Activated CD4-positive, CD25-positive, alpha-beta regulatory T cell treated with anti-CD3 and anti-CD28 coated beads, Interleukin-2, amount 50 U/mL, for 24 hours (primary cell): ENCODE measurements at regions not wholly inside any gene's neighbourhood (a gene's known extent, or its start where the extent isn't known, plus 50 kb on each side); places are given as distances from the start of the nearest gene placed in this dataset.

ENCODE experiments used
- ATAC-seq, 2 donors: fragments of 150-1000 bp; cut with Tn5 transposase; one replicate each; pipeline ENCODE4 v1.10.0; 2021; ENCODE audit warnings: mild to moderate bottlenecking in 1 of 2, moderate library complexity in 1 of 2

DNA sequence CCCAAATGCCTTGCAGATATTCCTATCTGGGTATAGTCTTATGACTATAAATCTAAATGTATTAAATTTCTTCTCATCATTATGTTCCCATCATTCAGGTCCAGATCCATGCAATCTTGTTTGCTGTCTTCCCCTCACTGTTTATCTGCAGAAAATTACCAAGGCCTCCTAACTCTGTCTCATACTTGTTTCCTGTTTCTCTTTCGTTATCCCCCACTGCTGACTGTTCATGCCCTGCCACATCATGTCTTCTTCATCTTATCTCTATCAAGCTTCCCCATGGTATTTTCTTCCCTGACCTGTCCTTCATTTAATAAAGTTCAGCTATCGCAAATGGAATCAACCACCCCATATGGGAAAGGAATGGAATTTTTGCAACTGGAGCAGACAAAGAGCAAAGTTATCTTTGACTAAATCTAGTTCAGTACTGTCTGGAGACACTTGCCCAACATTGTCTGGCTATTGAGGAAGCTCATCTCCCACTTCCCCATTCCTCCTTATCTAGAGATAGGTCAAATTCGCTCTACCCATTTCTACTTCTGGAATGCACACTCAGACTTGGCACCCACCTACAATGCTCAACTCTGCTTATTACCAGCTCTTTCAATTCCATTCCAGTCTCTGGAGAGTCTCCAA, 1358.1 kb downstream of the EFNB2 start:
- no peak for ATAC-seq

DNA sequence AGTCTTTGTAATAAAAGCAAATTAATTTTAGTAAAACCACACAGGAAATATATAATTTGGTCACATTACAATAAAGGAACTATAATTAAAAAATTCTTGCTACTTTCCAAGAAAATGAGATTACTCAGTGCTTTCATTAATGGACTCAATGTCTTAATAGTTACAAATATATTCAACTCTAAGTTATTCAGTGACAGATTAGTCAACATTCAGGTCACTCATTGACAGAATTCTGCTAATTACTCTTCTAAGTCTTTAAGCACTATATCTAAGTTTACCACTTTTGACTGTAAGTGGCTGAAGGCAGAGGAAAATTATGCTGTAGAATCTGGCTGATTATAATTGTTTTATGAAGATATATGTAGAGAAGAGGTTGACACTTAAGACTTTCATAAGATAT, 1365.0 kb downstream of the EFNB2 start:
- no peak for ATAC-seq

DNA sequence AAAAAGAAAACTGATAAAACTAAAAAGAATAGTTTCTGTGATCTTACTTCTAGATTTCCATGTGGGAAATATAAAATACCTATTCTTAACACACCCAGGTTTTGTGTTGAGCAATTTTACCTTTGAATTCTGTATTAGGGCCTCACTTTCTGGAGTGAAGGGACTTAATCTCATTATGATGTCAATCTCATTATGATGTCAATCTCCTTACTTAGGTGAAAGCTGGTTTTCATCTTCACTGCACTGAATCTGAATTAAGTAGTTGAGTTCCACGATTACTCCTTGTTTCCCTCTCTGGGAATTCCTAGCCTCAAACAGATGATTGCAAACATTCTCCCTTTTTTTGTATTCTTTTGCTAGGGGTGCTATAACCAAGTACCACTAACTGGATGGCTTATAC, 1367.2 kb downstream of the EFNB2 start:
- ATAC-seq, result no peak

DNA sequence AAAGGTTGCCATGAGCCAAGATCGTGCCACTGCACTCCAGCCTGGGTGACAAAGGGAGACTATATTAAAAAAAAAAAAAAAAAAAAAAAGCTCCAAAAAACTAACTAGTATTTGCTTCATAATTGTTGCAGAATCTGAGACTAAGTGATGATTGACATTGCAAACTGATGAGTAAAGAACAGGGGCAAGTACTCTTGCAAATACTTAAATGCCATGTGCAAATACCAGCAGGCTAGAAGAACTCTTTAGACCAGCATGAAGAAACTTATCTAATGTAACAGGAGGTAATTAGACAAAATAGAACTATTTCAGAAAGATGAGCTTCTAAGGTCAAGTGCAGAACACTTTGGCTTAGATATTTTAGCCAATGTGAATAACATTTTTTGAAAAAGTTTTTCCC, 1368.1 kb downstream of the EFNB2 start:
- ATAC-seq, result no peak

DNA sequence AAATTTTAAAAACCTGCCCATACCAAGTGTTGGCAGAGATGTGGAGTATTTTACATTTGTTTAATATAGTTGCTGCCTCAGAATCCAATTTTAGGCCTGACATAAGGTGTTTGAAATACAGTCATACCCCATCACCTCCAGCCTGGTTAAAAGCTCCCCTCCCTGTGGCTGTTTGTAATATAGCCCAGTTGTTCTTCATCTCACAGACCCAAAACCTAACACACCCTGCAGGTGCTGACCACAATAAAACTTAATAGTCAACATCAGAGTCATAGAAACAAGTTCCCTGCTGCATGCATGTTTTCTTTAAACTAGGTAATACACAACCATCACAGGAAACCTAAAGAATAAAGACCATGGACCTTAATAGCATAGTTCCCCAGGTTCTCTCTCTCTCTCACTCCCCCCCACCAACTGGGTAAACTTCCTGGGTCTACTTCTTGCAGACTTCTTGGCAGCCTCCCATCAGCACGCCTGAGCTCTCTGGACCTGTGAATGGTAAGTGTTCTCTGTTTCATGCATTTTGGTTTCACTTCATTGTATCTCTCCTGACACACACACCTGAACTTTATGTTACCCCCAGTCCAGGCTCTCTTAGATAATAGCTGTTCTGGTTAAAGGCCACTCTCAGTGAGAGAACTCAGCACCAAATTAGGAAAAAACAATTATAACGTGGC, 1369.9 kb downstream of the EFNB2 start:
- ATAC-seq, result no peak

DNA sequence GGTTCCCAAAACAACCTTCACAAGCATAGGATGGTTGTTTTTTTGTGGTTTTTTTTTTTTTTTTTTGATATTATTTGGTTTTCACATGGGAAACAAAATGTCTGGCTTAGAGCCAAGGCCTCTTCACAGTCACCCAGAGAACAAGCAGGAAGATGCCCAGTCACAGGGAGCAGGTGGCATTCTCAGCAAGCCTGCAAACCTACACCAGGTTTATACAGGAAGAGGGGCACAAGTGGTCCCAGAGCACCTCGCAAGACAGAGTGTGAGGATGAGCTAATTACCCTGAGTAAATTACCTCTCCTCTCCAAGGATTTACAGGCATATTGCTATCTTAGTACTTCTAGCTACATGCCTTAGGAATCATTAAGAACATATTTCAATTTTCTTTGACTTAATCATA, 1375.6 kb downstream of the EFNB2 start:
- no peak for ATAC-seq

DNA sequence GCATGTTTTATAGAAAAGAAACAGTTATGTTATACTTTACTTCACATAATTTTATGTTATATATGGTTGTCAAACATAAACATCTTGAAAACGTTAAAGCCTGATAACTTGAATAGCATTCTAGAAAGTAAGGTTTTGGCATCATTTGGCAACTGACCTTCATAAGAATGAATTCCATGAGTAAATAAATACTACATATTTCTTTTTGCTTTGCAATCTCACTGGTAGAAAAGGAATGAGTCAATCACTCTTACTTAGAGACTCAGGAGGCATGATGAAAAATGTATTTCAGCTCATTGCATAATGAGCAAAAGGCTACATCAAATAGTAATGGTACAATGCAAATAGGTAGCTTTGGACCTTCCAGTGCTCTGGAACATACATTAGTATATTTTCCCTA, 1381.9 kb downstream of the EFNB2 start:
- no peak for ATAC-seq

DNA sequence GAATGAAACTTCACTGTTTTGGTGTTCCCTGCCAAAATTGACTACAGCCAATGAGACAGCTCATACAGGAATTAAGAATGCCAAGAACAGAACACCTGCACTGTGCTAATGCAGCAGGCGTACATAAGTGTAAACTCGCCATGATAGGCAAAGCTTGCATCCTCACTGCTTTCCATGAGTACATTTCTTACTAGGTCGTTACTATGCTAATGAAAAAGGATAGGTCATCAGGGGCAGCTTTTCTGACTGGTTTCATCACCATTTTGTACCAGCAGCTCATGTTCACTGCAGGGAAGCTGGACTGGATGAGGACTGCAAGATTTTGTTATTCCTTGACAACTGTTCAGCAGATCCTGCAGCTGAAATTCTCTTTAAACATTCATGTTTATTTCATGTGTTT, 1383.8 kb downstream of the EFNB2 start:
- ATAC-seq, result no peak

DNA sequence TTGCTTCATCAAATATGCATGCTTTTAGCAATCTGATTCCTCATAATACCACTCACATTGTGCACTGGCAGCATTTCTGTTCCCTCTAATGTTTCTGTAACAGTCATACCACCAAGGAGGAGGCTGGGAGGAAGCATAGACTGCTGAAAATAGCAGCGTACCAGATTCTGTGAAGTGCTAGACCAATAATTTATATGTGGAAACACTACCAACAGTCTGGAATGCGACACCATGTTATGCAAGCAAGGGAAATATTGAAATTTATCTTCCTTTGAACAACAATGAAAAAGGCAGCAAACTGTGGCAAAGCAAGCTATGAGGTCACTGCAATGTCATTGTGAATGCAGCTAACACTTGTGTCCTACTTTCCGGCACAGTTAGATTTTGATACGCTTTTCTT, 1388.0 kb downstream of the EFNB2 start:
- no peak for ATAC-seq

DNA sequence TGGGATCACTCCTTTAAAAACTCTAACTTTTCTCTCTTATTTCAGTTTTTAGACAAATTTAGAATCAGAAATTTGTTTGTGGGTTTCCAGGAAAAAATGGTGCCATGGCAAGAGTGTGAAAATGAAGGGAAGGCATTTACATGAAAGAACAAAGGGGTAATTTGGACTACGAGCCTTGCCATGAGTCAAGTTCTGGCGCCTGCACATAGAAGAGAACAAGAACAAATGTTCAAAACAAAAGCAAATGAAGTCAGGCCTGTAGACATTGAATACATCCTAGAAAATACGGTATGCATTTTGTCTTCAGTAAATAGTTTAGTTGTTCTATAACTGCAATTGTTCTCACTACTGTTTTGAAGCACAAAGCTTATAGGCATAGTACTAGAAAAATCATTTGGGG, 1390.5 kb downstream of the EFNB2 start:
- no peak for ATAC-seq

DNA sequence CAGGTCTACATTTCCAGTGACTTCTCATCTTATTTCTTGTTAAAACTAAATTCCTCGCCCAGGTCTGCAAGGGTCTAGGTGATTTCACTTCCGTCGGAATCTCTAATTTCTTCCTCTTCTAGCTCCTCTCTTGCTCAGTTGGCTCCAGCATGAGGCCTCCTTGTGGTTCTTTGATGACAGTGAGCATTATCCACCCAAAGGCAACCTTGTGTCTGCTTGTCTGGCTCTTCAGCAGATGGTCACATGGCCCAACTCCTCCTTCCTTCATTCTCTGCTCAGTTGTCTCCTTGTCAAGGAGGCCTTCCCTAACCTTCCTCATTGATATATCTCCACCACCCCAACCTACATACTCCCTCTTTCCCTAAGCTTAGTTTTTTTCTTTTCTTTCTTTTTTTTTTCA, 1391.4 kb downstream of the EFNB2 start:
- no peak for ATAC-seq

DNA sequence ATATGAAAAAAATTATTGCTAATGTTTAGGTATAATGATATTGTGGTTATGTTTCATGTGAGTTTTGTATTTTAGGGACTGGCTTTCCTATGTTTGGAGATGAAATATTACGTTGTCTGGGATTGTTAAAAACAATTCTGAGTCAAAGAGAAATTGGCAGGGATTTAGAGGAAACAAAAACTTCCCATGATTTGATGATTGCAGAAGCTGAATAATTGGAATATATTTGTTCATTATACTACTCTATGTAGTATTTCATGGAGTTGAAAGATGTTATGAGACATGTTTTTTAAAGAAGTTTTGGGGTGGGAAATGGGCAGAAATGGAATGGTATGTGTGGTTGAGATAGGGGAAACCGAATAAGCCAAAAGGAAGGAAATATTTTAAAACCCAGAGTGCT, 1392.9 kb downstream of the EFNB2 start:
- no peak for ATAC-seq

DNA sequence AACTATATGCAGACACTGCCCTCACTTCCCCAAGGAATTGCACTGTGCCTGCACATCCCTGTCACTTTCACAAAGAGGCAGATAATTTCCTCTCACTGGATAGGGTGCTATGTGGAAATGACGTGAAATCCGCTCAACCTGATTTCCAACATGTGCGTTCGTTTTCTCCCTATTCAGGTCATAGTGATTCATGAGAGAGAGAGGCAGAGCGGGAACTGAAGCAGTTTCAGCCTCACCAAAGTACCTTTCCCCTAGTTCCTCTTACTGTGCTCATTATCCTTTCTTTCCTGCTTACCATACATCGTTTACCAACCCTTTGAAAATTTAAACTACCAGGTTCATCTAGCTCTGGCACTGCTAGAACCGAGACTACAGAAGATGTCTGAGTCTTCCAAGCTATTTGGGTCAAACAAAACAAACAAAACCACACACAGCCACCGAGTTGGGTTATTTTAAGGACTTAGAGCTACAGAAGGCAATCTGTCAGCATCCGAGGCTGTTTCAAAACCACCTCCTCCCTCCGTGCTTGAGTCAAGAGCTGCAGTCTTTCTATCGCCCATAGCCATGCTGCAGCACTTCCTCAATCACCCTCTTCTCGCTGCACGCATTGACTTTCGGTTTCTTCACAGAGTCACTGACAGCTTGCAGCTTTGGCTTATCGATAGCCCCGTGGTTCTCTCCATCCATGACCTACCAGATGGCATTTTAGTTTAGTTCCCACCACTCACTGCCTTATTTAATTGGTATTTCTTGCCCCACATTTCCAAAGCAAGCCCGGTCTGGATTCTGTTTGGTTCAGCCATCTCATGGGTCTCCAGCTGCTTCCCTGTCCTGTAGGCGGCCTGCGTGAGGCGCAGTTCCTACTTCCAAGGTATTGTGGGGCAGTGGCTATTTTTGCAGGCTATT, 1395.8 kb downstream of the EFNB2 start:
- ATAC-seq, result peak; percentile 92 to 94

DNA sequence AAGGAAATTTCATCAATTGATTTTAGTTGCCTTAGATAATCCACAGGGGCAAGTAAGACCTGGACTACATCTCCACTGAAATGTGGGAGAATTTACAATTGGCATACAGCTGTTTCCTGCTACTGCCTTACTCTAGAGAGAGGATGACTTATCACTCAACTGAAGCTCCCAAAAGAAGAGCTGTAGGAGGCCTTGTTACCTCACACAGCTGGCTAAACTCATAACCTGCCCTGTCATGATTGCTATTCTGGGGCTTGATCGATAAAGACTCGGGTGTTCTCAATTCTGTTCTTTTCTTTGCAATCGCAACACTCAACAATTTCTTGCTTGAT, 1396.4 kb downstream of the EFNB2 start:
- ATAC-seq, result peak; percentile 10 to 11

DNA sequence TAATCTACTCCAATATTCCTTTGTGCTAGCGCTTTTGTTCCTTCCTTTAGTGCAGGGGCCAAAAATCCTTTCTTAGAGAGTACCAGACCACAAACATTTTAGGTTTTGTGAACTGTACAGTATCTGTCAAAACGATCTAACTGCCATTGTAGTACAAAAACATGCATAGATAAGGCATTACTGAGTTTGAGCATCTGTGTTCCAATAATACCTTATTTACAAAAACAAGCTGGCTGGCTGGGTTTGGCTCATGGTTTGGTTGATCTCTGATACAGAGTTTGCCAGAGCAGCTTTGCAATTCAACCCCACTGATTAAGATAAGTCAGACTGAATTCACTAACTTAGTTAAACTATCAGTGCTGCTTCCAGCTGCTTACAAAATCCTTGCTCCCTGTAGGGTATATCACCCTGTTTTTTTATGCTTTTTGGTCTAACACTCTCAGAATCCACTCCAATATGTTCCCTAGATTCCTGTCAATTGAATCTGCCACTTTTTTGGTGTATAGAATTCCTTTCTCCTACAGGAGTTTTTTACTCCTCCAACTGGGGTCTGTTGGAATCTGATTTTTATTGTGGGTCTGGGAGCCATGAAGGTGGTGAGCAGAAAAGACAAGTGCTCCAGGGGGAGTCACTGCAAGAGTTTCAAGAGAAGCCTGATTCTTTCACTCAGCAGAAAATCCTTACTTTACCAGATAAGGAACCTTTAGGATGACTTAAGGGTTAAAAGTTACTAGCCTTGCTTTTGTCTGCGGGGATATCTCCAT, 1399.4 kb downstream of the EFNB2 start:
- no peak for ATAC-seq

DNA sequence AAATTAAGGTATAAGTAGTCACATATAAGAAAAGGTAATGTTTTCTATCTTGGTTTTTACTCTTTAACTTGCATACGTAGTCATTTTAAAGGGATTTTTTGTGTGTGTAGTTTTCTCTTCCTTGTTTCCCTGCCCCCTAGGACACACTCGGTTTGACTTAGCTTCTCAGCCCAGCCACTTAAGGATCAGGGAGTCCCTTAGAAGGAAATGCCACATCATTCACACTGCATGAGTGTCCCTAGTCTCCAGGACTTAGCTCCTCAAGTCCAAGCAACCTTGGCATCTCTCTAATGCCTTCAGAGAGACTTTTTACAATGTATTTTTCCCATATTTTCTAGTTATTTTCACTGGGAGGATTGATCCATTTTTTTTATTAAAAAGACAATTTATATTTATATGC, 1407.7 kb downstream of the EFNB2 start:
- no peak for ATAC-seq

DNA sequence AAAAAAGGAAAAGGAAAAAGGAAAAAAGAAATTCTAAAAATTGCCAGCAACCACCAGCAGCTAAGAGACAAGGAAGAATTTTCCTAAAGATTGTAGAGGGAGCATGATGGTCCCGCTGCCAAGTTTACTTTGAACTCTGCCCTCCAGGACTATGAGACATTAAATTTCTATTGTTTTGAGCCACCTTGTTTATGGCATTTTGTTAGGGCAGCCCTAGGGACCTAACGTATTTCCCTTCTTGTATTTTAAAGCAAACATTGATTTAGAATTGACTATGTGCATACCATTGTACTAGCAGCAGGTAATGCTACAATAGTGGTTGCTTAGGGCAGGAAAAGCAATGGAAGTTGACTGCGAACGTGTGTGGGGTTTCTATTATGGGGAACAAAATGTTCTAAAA, 1414.2 kb downstream of the EFNB2 start:
- no peak for ATAC-seq

DNA sequence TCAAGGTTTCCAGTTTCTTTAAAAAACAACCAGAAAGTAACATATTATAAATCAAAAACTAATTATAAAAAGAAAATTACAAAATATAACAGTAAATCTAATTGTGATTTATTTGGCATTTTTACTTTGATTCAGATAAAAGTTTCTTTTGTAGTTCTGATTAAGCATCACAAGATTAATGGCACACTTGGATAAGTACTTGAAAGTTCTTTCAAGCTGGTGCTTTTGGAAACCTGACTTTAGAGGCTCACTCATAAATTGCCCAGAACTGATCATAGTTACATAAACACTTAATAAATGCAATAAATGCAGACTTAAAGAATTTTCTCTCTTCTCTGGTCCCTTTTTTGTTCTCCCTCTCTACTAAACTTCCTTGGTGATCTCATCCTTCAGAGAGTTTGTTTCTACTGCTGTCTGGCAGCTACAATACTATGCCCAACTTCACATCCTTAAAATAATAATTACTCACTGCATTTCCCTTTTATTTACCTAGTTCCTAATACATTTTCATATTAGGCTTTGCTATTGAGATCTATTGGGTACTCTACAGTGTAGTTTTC, 1417.0 kb downstream of the EFNB2 start:
- no peak for ATAC-seq

DNA sequence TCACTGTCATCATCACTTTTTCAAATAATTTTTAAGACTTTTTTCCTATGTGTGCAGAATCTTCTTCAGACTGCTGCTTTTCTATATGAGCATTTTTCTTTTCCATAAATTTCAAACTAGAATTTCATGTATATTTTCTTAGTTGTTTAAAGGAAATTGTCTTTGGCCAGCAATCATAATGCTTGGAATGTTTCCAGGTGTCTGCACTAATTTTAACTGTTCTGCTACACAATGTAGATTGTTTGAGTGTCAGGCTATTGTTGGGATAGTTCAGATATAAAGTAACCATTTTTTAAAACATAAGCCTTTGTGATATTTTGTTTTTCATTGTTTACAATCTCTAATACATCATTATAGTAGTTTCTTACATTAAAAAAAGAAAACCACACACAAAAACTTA, 1418.5 kb downstream of the EFNB2 start:
- ATAC-seq, result no peak

DNA sequence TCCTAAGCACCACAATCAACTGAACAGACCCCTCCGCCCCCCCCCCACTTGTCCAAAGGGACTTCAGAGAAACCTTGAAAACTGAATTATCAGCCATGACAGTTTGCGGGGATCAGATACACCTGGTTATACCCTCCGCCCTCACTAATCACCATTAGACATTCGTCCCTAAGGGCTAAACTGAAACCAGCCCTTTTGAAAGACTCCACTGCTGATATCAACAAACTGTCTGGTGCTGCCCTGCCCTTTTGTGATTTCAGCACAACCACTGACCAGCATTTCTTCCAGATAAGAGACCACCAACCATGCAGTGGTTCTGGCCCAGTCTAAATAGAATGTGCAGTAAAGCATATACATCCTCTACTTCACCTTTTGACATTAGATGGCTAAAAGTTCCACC, 1422.9 kb downstream of the EFNB2 start:
- no peak for ATAC-seq

DNA sequence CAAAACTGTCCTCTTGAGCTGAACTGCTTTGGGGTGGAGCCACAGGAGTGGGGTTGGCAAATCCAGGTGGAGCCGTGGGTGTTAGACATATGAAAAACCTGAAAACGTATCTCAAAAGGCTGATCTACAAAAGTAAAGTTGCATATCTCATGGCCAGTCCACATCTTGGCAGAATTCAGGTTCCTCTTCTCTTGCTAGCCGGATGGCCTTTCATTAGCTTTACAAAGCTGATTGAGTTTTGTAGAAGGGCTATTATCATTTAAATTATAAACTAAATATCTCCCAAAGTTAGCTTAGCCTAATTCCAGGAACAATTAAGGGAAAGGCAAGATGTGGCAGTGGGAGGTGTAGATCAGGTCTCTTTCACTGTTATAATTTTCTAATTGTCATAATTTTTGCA, 1427.7 kb downstream of the EFNB2 start:
- no peak for ATAC-seq

DNA sequence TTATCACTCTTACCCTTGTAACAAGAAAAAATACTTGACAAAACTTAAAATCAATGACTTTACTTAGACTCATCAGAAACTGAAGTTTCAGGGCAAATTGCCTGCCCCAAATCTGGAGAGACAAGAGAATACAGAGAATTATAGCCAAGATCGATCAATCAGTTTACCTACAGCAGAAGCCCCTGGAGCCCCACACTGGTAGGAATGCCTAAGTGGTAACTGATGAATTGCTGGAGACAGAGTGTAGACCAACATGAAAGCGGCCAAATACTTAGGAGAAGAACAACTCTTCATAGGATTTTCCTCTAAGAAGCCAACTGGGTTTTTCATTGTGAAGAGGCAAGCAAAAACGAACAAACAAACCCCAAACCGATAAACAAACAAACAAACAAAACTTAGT, 1430.0 kb downstream of the EFNB2 start:
- ATAC-seq, result no peak

DNA sequence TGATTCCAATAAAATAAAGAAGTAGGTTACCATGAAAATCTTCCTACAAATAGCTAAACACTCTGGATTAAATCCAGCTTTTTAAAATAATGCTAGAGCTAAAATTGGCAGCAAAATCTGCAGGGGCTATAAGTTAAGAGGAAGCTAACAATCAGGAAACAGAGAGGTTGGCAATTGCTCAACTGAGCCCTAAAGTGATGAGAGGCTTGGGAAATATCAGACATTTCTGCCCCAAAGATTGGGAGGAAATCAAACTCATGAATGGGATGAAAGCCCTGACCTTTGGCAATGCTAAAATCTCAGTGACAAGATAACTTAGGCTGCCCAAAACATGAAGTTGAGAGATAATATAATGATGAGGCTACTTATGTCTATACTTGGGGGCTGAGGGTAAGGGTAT, 1437.9 kb downstream of the EFNB2 start:
- ATAC-seq, result no peak
